ENCODE measurements at regions not wholly inside any gene's neighbourhood (a gene's known extent, or its start where the extent isn't known, plus 50 kb on each side); places are given as distances from the start of the nearest gene placed in this dataset.
"Not testable (repeated sequence)": the region's sequence is repeated elsewhere in the genome, so short reads cannot be mapped to it uniquely, and the experiment has no call there.

DNA sequence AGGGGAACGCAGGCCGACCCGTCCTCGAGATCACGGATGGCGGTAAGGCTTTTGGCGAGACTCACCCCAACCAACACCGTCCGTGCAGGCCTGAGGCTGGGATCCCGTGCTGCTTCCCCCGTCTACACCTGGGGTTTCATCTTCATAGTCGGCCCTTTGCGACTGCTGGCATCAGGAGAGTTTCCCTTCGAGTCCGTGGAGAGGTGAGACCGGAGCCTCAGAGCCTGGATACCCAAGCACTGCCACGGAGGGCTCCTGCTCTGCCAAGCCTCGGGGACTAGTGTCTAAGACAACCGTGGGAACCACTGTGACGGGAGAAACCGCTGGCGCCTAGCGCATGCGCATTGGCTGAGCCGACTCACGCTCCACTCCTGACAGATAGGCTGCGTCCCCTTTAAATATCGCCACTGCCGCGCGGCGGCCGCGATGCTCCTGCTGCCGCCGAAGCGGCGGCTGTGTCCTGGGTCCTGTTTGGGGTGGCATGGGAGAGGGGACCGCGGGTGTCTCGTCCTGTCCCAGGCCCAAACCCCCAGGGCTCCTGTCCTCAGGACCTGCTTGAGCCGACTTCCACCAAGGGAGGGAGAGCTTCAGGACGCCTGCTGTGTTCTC is 706.1 kb upstream of the TPTE start:
- not testable (repeated sequence) for H3K4me1 Mint-ChIP-seq; H3K27ac Mint-ChIP-seq; H3K27me3 Mint-ChIP-seq (ENCODE audit: low read depth); H3K36me3 Mint-ChIP-seq; DNase-seq (ENCODE audit: low spot score in 2 of 2, unreplicated experiment in 2 of 2); H3K4me3 Mint-ChIP-seq; H3K9me3 Mint-ChIP-seq

- DNase-seq (ENCODE audit: low spot score in 2 of 2, unreplicated experiment in 2 of 2); H3K4me1 Mint-ChIP-seq; H3K36me3 Mint-ChIP-seq; H3K4me3 Mint-ChIP-seq; H3K9me3 Mint-ChIP-seq; H3K27ac Mint-ChIP-seq; H3K27me3 Mint-ChIP-seq (ENCODE audit: low read depth): not testable (repeated sequence)
Measured at GRCh38 chr21:9816734-9817334, 704.5 kb upstream of the TPTE start.

GRCh38 chr21:9817841-9818441 is 703.4 kb upstream of the TPTE start:
- not testable (repeated sequence) for H3K36me3 Mint-ChIP-seq; H3K9me3 Mint-ChIP-seq; H3K4me1 Mint-ChIP-seq; H3K27me3 Mint-ChIP-seq (ENCODE audit: low read depth); H3K4me3 Mint-ChIP-seq; DNase-seq (ENCODE audit: low spot score in 2 of 2, unreplicated experiment in 2 of 2); H3K27ac Mint-ChIP-seq

DNA sequence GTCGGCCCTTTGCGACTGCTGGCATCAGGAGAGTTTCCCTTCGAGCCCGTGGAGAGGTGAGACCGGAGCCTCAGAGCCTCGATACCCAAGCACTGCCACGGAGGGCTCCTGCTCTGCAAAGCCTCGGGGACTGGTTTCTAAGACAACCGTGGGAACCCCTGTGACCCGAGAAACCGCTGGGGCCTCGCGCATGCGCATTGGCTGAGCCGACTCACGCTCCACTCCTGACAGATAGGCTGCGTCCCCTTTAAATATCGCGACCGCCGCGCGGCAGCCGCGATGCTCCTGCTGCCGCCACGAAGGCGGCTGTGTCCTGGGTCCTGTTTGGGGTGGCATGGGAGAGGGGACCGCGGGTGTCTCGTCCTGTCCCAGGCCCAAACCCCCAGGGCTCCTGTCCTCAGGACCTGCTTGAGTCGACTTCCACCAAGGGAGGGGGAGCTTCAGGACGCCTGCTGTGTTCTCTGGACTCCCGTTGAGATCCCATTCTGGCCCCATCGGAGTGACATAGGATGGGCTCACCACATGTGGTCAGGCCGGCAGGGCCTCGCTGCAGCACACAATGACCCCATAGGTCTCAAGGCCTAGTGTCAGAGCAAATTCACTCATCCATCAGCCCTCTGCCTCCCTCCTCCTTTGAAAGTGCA is 701.7 kb upstream of the TPTE start:
- H3K36me3 Mint-ChIP-seq; H3K27me3 Mint-ChIP-seq (ENCODE audit: low read depth); DNase-seq (ENCODE audit: low spot score in 2 of 2, unreplicated experiment in 2 of 2): not testable (repeated sequence)

DNA sequence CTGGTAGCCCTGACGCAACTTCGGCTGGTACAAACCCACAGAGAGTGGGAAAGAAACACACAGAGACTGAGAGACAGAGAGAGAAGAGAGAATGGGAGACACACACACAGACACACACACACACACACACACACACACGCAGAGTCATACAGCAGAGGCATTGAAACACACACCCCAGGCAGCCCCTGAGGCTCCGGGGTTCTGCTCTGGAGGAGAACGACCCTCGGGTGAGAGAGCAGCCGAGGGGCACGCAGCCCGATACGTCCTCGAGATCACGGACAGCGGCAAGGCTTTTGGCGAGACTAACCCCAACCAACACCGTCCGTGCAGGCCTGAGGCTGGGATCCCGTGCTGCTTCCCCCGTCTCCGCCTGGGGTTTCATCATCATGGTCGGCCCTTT is 700.8 kb upstream of the TPTE start:
- DNase-seq (ENCODE audit: low spot score in 2 of 2, unreplicated experiment in 2 of 2); H3K27me3 Mint-ChIP-seq (ENCODE audit: low read depth); H3K4me1 Mint-ChIP-seq; H3K27ac Mint-ChIP-seq; H3K9me3 Mint-ChIP-seq; H3K36me3 Mint-ChIP-seq; H3K4me3 Mint-ChIP-seq: not testable (repeated sequence)

More for the DNA sequence above, 701.7 kb upstream of the TPTE start:
- not testable (repeated sequence) for H3K4me1 Mint-ChIP-seq, H3K4me3 Mint-ChIP-seq, H3K9me3 Mint-ChIP-seq, H3K27ac Mint-ChIP-seq

DNA sequence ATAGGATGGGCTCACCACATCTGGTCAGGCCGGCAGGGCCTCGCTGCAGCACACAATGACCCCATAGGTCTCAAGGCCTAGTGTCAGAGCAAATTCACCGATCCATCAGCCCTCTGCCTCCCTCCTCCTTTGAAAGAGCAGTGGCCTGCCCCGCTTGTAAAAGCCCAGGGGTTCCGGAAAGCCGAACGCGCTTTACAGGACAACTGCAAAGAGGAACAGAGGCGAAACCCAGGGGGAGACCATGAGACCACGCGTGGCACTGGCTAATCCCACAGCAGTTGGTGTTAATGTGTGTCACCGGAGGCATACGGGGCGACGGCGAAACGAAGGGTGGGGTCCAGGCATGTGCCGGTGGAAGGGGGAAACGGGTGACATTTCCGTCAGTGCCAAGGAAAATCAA is 699.9 kb upstream of the TPTE start:
- not testable (repeated sequence) for DNase-seq (ENCODE audit: low spot score in 2 of 2, unreplicated experiment in 2 of 2); H3K27me3 Mint-ChIP-seq (ENCODE audit: low read depth); H3K36me3 Mint-ChIP-seq; H3K4me1 Mint-ChIP-seq; H3K27ac Mint-ChIP-seq; H3K4me3 Mint-ChIP-seq; H3K9me3 Mint-ChIP-seq

DNA sequence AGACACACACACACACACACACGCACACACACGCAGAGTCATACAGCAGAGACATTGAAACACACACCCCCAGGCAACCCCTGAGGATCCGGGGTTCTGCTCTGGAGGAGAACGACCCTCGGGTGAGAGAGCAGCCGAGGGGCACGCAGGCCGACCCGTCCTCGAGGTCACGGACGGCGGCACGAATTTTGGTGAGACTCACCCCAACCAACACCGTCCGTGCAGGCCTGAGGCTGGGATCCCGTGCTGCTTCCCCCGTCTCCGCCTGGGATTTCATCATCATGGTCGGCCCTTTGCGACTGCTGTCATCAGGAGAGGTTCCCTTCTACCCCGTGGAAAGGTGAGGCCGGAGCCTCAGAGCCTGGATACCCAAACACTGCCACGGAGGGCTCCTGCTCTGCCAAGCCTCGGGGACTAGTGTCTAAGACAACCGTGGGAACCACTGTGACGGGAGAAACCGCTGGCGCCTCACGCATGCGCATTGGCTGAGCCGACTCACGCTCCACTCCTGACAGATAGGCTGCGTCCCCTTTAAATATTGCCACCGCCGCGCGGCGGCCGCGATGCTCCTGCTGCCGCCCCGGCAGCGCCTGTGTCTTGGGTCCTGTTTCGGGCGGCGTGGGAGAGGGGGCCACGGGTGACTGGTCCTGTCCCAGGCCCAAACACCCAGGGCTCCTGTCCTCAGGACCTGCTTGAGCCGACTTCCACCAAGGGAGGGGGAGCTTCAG is 699.1 kb upstream of the TPTE start:
- H3K9me3 Mint-ChIP-seq; H3K27me3 Mint-ChIP-seq (ENCODE audit: low read depth); H3K36me3 Mint-ChIP-seq; H3K27ac Mint-ChIP-seq; DNase-seq (ENCODE audit: low spot score in 2 of 2, unreplicated experiment in 2 of 2); H3K4me1 Mint-ChIP-seq; H3K4me3 Mint-ChIP-seq: not testable (repeated sequence)

DNA sequence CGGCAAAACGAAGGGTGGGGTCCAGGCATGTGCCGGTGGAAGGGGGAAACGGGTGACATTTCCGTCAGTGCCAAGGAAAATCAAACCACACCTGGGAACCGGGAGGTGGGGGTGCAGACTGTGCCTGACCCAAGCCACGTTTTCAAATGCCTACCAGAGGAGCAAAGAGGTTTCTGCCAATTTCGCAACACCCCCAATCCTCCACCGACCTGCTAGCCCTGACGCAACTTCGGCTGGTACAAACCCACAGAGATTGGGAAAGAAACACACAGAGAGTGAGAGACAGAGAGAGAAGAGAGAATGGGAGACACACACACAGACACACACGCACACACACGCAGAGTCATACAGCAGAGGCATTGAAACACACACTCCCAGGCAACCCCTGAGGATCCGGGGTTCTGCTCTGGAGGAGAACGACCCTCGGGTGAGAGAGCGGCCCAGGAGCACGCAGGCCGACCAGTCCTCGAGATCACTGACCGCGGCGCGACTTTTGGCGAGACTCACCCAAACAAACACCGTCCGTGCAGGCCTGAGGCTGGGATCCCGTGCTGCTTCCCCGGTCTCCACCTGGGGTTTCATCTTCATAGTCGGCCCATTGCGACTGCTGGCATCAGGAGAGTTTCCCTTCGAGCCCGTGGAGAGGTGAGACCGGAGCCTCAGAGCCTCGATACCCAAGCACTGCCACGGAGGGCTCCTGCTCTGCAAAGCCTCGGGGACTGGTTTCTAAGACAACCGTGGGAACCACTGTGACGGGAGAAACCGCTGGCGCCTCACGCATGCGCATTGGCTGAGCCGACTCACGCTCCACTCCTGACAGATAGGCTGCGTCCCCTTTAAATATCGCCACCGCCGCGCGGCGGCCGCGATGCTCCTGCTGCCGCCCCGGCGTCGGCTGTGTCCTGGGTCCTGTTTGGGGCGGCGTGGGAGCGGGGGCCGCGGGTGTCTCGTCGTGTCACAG is 697.9 kb upstream of the TPTE start:
- not testable (repeated sequence) for H3K4me1 Mint-ChIP-seq; H3K4me3 Mint-ChIP-seq; H3K27me3 Mint-ChIP-seq (ENCODE audit: low read depth); DNase-seq (ENCODE audit: low spot score in 2 of 2, unreplicated experiment in 2 of 2); H3K27ac Mint-ChIP-seq; H3K36me3 Mint-ChIP-seq; H3K9me3 Mint-ChIP-seq

- not testable (repeated sequence) for DNase-seq (ENCODE audit: low spot score in 2 of 2, unreplicated experiment in 2 of 2)
Measured at GRCh38 chr21:9830801-9831200, 690.6 kb upstream of the TPTE start.

GRCh38 chr21:9832751-9833150 is 688.6 kb upstream of the TPTE start:
- peak; percentile 61 to 69 for DNase-seq (ENCODE audit: low spot score in 2 of 2, unreplicated experiment in 2 of 2)
- H3K27me3 Mint-ChIP-seq (ENCODE audit: low read depth); H3K4me1 Mint-ChIP-seq; H3K36me3 Mint-ChIP-seq; H3K9me3 Mint-ChIP-seq; H3K27ac Mint-ChIP-seq; H3K4me3 Mint-ChIP-seq: not testable (repeated sequence)

More at GRCh38 chr21:9830801-9831200, 690.6 kb upstream of the TPTE start:
- not testable (repeated sequence) for H3K27ac Mint-ChIP-seq; H3K27me3 Mint-ChIP-seq (ENCODE audit: low read depth); H3K4me3 Mint-ChIP-seq; H3K4me1 Mint-ChIP-seq; H3K9me3 Mint-ChIP-seq; H3K36me3 Mint-ChIP-seq

DNA sequence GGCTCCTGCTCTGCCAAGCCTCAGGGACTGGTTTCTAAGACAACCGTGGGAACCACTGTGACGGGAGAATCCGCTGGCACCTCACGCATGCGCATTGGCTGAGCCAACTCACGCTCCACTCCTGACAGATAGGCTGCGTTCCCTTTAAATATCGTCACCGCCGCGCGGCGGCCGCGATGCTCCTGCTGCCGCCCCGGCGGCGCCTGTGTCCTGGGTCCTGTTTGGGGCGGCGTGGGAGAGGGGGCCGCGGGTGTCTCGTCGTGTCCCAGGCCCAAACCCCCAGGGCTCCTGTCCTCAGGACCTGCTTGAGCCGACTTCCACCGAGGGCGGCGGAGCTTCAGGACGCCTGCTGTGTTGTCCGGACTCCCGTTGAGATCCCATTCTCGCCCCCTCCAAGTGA is 684.8 kb upstream of the TPTE start:
- H3K4me3 Mint-ChIP-seq; H3K4me1 Mint-ChIP-seq; DNase-seq (ENCODE audit: low spot score in 2 of 2, unreplicated experiment in 2 of 2); H3K27ac Mint-ChIP-seq; H3K27me3 Mint-ChIP-seq (ENCODE audit: low read depth): not testable (repeated sequence)
- peaks cover 33% of the 10 kb centered on the region for H3K9me3 Mint-ChIP-seq
- H3K36me3 Mint-ChIP-seq, result peaks cover 14% of the 10 kb centered on the region

DNA sequence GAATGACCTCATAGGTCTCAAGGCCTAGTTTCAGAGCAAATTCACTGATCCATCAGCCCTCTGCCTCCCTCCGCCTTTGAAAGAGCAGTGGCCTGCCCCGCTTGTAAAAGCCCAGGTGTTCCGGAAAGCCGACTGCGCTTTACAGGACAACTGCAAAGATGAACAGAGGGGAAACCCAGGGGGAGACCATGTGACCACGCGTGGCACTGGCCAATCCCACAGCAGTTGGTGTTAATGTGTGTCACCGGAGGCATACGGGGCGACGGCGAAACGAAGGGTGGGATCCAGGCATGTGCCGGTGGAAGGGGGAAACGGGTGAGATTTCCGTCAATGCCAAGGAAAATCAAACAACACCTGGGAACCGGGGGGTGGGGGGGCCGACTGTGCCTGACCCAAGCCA is 684.4 kb upstream of the TPTE start:
- not testable (repeated sequence) for H3K4me3 Mint-ChIP-seq; DNase-seq (ENCODE audit: low spot score in 2 of 2, unreplicated experiment in 2 of 2); H3K4me1 Mint-ChIP-seq; H3K27me3 Mint-ChIP-seq (ENCODE audit: low read depth); H3K27ac Mint-ChIP-seq
- Mint-ChIP-seq H3K9me3 (peaks cover 38% of the 10 kb centered on the region), H3K36me3 (peaks cover 14% of the 10 kb centered on the region)

DNA sequence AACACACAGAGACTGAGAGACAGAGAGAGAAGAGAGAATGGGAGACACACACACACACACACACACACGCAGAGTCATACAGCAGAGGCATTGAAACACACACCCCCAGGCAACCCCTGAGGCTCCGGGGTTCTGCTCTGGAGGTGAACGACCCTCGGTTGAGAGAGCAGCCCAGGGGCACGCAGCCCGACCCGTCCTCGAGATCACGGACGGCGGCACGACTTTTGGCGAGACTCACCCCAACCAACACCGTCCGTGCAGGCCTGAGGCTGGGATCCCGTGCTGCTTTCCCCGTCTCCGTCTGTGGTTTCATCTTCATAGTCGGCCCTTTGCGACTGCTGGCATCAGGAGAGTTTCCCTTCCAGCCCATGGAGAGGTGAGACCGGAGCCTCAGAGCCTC is 683.9 kb upstream of the TPTE start:
- Mint-ChIP-seq H3K9me3 (peaks cover 41% of the 10 kb centered on the region), H3K36me3 (peaks cover 14% of the 10 kb centered on the region)
- not testable (repeated sequence) for H3K4me3 Mint-ChIP-seq; DNase-seq (ENCODE audit: low spot score in 2 of 2, unreplicated experiment in 2 of 2); H3K4me1 Mint-ChIP-seq; H3K27me3 Mint-ChIP-seq (ENCODE audit: low read depth); H3K27ac Mint-ChIP-seq
